ENCODE measurements at regions not wholly inside any gene's neighbourhood (a gene's known extent, or its start where the extent isn't known, plus 50 kb on each side); places are given as distances from the start of the nearest gene placed in this dataset.
"Not testable (repeated sequence)": the region's sequence is repeated elsewhere in the genome, so short reads cannot be mapped to it uniquely, and the experiment has no call there.

DNA sequence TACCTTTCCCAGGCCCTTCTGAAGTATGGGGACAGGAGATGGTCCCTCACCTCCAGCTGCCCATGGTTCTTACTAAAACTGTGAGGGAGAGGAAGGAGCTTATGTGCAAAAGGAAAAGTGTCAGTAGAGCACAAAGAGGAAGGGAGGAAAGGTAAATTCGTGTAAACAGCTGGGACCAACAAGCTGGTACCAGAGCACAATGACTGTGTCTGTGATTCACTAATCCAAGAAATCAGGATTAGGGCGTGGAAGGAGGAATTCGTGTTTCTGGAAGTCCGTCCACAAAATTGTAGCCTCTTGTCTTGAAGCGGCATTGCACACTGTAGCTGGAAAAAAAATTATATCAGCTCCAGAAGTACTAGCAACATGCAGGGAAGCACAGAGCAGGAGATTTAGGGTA is 129.0 kb upstream of the RREB1 start:
- DNase-seq (ENCODE audit: low read depth in 2 of 2), result no peak

DNA sequence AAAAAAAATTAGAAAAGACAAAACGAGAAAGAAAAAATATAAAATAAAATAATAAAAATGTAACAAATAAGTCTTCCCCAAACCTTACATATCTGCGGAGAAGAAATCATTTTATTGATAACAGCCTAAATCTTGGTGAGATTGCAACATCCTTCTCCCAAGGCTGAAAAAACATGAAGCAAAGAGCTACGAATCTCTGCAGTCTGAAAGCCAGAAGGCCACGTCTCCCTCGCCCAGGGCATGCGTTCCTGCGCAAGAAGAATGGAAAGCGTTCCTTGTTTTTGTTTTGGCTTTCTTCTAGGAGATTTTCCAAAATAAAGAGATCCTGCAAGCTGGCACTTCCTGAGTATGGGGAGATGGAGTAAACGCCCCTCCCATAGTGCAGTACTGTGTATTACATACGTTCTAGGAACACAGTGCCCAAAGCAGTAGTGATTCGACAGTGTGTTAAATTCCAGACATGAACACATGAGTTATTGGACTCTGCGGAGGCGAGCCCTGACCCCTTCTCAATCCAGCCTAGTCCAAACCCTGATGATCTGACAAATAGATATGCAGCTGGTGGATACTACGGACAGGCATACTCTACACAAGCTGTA is 126.7 kb upstream of the RREB1 start:
- no peak for DNase-seq (ENCODE audit: low read depth in 2 of 2)

DNA sequence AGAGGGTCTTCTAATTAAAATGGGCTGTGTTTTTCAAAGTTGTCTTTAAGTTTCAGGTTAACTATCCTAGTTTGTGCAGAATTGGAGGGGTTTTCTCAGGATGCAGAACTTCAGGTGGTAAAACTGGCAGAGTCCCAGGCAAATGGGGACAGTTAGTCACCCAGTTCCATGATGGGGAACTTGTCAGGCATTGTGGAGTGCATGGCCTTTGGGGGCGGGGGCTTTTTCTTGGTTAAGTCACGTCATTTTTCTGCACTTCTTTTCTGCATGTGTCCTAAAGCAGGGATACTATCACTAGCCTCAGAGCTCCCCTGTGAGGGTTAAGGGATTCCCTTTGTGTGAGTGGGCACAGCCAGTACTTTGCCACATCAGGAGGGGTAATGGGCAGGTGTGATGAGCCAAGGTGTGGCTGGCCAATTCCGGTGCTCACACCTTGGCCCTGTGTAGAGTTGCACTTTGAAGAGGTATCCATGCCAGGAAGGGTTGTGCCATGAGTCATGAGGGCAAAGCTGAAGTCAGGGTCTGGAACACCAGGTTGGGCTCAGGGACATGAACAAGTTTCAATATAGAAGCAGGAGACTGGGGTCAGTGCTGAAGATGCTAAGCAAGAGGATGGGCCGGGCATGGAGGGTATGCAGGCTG is 126.0 kb upstream of the RREB1 start:
- DNase-seq (ENCODE audit: low read depth in 2 of 2), result no peak

DNA sequence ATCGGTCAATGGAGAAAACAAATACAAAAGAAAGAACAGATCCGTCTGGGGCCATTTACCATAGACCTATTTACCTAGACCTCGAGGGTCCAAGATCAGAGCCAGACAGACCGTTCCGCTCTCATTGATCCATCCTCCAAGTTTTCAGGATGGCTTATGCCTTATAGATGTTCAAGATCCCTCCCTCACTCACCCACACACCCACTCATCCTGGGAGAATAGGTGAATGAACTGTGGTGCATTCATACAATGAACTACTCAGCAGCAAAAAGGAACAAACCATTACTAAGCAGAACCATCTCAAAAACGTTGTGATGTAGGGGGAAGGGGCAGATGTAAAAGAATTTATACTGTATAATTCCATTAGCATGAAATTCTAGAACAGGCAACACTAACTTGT is 125.1 kb upstream of the RREB1 start:
- no peak for DNase-seq (ENCODE audit: low read depth in 2 of 2)

DNA sequence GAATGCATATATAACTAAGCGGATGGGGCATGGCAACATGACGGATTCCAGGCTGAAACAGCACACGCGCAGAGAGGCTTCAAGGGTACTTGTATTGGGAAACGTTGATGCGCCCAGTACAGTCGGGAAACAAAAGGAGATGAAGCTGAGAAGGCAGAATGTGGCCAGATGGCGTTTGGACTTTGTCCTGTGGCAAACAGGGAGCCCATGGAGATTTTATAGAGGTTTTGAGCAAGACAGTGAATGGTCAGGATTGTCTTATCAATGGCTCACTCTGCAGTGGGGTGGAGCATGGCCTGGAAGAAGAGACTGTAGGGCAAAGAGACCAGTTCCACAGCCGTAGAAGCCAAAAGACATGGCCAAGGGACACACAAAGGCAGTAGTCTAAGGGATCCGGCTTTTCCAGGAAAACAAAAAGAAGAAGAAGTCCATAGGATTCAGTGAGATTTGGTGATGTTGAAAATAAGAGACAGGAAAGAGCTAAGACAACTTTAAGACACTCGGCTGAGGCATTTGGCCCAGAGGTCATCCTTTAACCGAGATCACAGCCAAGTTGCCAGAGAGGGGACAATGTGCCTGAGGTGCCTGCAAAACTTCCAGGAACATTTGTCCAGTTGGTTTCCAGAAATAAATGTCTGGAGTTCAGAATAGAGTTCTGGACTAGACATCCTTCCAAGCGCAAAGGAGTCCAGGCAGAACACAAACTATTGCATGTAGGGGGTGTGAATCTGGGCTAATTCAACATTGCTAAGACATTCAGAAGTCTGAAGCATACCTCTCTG is 123.0 kb upstream of the RREB1 start:
- no peak for DNase-seq (ENCODE audit: low read depth in 2 of 2)

DNA sequence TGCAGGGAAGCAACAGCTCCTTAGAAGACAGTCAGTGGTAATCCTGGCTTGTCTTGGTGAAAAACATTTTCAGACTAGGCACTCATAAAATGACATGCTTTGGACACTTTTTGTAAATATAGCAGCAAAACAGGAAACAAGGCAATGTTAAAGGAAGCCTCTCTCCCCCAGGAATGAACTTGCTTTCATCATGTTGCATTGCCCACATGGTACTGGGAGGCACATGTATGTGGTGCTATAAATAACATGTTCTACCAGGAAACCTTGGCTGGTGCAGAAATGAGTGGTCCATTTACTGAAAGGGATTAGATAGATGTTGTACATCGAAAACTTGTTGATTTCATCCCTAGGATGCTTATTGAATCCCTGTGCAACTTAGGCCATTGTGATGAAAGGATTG is 121.4 kb upstream of the RREB1 start:
- DNase-seq (ENCODE audit: low read depth in 2 of 2), result no peak

DNA sequence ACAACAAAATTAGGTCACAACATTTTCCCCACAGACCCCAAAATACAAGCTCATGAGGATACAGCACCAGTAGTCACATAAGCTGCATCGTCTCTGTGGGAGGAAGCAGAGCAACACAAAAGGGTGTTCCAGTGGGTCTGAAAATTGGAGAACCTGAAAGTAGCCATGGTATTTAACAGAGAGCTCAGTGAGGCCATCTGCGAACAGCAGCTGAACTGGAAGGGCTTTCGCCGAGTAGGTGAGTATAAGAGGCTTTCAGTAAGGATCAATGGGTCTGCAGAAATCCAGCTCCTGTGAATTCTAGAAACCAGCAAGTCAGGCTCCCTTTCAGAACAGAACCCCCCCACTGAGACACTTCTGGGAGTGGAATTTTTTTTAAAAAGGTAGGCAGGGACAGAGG is 120.0 kb upstream of the RREB1 start:
- DNase-seq (ENCODE audit: low read depth in 2 of 2), result no peak

DNA sequence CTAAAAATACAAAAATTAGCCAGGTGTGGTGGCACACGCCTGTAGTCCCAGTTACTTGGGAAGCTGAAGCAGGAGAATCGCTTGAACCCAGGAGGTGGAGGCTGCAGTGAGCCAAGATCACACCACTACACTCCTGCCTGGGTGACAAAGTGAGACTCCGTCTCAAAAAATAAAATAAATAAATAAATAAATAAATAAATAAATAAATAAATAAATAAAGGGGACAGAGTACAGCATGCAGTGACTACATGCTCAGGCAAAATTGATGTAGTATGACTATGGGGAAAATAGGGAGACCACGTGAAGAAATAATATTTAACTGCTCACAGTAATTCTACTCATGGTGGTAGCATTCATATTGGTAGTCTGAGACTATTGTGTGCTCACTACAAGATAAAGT is 117.7 kb upstream of the RREB1 start:
- DNase-seq (ENCODE audit: low read depth in 2 of 2), result not testable (repeated sequence)

DNA sequence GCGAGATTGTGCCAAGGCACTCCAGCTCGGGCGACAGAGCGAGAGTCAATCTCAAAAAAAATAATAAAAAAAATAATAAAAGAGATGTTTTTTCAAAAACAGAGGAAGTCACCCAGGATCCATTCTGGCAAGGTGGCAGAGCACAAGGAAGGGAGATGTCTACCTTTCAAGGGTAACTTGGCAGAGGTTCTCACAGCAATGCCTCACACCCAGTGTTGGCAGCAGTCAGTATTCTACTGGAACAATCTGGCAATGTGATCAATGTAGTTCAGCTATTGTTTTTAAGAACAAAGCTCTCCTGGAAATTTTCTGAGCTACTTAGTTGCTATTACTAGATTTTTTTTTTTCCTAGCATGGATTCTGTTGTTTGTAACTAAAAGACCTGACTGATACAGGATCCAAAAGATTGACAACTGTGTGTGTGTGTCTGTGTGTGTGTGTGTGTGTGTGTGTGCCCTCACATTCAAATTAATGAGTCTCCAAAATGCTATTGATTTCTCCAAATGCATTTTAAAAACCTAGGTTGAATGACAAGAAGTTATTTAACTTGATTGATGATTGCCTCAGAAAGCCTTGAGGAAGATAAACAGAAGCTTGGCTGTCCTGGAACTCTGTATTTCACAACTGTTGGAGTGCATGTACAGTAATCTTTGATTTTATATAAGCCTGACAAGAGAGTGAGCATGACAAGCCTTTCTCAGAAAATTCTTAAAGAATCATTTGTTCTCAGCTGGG is 114.1 kb upstream of the RREB1 start:
- no peak for DNase-seq (ENCODE audit: low read depth in 2 of 2)

DNA sequence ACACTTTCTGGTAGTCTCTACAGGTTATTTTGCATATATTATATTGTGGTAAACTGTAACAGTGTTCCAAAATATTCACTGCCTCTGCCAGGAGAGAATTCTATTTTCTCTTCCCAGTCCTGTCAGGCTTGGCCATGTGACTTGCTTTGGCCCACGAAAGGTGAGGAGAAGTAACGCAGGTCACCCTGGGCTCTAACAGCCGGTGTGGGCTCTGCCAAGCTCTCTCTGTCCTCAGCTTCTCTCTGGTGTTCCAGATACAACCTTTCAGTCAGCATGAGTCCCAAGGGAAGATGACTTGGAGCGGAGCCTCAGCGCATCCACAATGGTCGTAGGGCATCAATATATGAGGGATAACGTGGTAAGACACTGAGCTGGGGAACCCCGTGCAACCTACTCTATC is 113.0 kb upstream of the RREB1 start:
- no peak for DNase-seq (ENCODE audit: low read depth in 2 of 2)

DNA sequence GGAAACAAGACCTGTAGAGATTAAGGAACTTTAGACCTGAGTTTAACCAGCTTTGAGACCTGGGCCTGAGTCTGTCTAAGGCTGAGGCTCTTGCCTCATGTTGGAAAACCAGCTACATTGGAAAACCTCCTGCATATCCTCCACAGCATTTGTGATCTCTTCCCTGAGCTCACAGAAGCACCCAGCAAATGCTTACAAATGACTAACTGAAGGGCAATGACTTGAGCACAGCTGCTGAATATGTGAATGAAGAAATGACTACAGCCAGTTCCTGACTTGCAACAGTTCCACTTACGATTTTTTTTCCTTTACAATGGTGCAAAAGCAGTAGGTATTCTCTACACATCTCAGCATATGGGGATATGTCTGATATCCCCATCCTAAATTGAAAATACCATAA is 112.4 kb upstream of the RREB1 start:
- DNase-seq (ENCODE audit: low read depth in 2 of 2), result no peak

DNA sequence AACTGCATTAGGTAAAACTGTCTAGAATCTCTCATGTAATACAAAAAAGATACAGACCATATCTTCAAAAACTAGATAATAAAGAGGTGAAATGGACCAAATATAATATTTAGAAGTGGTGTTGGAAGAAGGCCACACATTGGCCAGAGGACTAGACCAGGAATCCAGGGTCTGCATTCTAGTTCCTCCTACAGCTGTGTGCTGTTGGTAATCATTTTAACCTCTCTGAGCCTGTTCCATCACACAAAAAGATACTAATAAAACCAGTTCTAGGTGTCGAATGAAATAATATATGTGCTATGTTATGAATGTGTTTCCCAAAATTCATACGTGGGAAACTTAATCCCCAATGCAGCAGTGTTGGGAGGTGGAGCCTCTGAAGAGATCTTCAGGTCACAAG is 111.6 kb upstream of the RREB1 start:
- DNase-seq (ENCODE audit: low read depth in 2 of 2), result no peak

DNA sequence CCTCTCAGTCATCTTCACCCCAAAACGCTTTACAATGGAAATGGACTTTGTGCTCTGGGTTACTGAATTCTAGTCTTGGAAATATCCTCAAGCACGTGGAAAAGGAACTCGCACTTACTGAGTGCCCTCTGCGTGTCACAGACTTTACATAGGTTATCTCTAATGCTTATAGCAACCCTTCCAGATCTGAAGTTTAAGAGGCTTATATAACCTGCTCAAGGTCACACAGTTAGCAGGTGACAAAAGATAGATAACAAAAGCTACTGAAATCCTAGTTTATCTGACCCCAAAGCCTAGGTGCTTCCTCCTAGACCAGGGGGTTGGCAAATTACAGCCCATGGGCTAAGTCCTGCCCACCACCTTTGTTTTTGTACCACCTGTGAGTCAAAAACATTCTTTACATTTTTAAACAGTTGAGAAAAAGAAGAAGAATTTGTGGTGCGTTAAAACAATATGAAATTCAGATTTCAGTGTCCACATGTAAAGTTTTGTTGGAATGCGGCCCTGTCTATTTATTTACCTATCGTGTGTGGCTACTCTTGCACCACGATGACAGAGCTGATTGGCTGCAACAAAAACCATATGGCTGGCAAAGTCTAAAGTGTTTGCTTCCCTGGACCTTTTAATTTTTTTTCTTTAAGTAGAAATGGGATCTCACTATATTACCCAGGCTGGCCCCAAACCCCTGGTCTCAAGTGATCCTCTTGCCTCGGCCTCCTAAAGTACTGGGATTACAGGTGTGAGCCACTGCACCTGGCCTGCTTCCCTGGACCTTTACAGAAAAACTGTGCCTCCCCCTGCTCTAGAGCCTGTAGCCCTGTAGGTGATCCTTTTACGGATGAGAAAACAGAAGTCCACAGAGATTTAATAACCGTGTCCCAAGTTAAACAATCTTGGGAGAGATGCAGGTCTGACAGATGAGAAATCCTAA is 110.2 kb upstream of the RREB1 start:
- no peak for DNase-seq (ENCODE audit: low read depth in 2 of 2)

DNA sequence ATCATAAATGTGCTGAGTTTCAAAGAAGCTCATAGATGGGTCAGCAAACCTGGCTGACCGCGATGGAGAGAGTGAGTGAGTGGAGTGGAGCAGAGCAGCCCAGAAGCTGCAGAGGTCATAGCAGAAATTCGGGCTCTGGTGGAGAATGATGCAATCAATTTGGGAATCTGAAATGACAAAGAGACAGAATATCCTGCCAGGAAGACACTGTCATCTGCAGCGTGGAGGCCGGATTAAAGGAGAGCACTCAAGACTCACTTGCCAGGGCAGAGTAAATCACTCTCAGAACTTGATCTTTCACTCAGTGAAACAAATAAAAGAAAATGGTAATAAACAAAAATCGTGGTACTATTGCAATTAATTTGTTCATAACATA is 109.6 kb upstream of the RREB1 start:
- no peak for DNase-seq (ENCODE audit: low read depth in 2 of 2)

DNA sequence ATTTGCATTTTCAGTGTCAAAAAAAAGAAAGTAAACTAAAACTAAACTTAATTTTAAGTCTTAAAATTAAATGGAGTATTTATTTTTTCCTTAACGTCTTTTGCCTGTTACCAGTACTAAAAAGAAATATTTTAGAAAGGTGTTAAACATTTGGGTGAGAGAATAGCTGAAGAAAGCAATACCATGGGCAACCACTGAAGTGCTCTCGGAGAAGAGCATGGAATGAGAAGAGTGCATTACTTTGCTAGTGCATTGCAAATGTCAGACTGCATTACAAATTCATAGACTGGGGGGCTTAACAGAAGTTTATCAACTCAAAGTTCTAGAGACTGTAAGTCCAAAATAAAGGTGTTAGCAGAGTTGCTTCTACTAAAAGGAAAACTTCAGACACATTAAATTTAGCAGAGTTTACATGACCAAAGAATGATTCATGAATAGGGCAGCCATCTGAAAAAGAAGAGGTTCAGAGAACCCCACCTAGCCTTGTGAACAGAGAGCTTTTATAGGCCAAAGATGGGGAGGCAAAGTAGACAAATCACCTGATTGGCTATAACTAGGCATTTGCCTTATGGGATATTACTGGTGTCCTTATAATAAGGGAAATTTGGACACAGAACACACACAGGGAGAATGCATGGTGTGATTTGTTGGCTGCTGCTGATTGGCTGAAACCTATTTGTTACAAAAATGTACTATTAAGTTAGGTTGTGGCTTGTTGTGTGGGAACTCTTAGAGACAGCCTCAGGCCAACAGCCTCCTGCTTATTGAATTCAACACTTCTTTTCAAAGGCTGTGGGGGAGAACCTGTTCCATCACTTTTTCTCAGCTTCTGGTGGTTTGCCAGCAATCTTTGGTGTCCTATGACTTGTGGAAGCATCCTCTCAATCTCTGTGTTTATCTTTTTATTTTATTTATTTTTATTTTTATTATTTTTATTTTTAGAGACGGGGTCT is 106.7 kb upstream of the RREB1 start:
- no peak for DNase-seq (ENCODE audit: low read depth in 2 of 2)

DNA sequence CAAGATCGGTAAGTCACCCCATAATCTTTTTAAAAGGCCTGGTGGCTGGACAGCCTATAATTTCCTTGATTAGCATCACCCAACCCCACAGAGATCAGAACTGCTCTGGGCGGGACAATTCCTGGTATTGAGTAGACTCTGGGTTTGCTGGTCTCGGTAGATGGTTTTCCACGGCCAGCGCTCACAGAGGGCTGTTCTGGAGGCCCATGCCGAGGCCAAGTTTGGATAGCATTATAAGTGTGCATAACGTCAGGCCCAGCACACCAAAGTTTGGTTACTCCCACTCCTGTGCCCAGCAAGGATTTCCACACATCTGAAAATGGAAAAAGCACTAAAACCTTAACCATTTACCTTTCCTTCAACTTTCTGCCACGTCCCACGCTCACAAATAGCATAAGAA is 104.7 kb upstream of the RREB1 start:
- no peak for DNase-seq (ENCODE audit: low read depth in 2 of 2)

DNA sequence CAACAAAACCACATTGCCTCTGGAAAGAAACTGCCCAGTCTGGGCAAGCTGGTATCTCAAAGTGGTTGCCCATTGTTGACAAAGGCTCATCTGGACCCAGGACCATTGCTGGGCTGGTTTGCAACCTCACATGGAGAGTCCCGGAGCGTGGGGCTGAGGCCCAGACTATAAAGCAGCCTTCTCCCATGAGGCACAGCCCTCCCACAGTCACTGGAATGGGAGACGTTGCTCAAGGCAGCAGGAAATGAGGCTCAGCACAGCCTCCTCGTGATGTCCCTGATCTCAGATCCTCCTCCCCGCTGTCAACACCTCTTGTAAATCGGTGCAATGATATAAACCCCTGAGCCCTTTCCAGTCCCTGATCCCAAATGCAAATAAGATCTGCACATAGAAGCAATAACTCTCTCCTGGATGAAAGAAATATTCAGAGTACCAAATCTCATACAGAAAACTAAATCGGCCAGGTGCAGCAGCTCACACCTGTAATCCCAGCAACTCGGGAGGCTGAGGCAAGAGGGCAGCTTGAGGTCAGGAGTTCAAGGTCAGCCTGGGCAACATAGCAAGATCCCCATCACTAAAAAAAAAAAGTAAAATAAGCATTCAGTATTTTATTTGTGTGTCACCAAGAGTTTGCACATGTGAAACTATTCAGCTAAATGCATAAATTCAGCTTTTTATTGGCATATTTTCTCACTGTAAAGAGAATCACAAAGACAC is 103.0 kb upstream of the RREB1 start:
- no peak for DNase-seq (ENCODE audit: low read depth in 2 of 2)

DNA sequence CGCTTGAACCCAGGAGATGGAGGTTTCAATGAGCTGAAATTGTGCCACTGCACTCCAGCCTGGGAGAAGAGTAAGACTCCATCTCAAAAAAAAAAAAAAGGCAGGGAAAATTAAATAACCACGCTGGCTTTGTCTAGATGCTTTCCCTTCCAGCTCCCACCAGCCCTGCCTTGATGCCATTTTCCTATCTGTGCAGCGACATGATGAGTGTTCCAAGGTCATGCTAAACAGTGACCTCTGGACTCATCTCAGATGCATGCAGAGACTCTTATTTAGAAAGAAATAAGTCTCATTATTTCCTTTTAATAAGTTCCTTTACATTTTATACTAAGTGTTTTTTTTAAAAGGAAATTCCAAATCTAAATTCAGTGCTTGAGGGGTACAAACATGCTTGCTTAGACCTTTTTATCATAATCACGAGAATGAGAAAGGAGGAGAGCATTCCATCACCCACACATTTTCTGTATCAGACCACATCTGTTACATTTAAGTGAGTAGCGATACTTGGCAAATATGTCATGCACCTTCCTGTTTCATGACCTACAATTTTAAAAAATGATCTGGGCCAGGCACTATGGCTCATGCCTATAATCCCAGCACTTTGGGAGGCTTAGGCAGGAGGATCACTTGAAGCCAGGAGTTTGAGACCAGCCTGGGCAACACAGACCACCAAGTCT is 101.1 kb upstream of the RREB1 start:
- DNase-seq (ENCODE audit: low read depth in 2 of 2), result no peak

DNA sequence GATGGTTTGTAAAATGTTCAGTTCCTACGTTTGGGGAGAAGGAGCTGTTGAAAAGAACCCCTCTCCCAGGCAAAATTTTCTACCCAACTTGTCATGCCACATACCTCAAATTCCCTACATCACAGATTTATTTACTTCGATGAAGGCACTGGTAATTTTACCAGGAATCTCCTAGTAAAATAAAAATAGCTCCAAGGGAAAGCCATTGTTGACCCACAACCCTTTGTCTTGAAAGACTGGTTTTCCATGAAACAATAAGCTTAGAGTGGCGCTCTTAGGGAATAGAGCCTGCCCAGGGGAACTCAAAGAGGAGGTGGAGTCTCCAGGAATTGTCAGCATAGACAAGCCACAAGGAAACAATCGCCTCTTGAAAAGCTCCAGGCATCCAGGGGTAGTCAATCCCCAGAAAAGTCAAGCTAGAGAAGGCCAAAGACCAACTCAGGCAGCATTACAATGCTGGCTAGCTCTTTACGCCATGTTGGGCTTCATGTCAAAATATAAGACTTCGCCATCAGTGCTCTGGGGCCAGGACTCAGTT is 99.2 kb upstream of the RREB1 start:
- no peak for DNase-seq (ENCODE audit: low read depth in 2 of 2)

Data from stimulated activated CD4-positive, alpha-beta T cell treated with anti-CD3 and anti-CD28 coated beads, Interleukin-15, amount 100 ng/mL, for 48 hours (primary cell).